HL-60 (cell line): ENCODE measurements at regions not wholly inside any gene's neighbourhood (a gene's known extent, or its start where the extent isn't known, plus 50 kb on each side); places are given as distances from the start of the nearest gene placed in this dataset.

Experiments
- GABPA ChIP-seq: IDR thresholded peaks from 2 replicates; pipeline ENCODE4 v1.6.1; 2012; ENCODE audit warnings: low read depth
- POLR2AphosphoS5 ChIP-seq: IDR thresholded peaks from 2 replicates; pipeline ENCODE4 v1.6.1; 2012; ENCODE audit warnings: low read depth
- SPI1 ChIP-seq: IDR thresholded peaks from 2 replicates; pipeline ENCODE4 v1.6.1; 2012; ENCODE audit warnings: low read depth, mild to moderate bottlenecking, borderline replicate concordance
- TF ChIP-seq, protein P1 (sequence below): IDR thresholded peaks from one replicate; pipeline ENCODE4 v1.5.1; 2011; ENCODE audit warnings: low read length, control low read depth, inconsistent platforms; ENCODE audit not compliant: insufficient read depth
- TF ChIP-seq, protein P2 (sequence below): IDR thresholded peaks from 2 replicates; pipeline ENCODE4 v1.6.1; 2012; ENCODE audit warnings: low read depth; ENCODE audit not compliant: insufficient replicate concordance

DNA sequence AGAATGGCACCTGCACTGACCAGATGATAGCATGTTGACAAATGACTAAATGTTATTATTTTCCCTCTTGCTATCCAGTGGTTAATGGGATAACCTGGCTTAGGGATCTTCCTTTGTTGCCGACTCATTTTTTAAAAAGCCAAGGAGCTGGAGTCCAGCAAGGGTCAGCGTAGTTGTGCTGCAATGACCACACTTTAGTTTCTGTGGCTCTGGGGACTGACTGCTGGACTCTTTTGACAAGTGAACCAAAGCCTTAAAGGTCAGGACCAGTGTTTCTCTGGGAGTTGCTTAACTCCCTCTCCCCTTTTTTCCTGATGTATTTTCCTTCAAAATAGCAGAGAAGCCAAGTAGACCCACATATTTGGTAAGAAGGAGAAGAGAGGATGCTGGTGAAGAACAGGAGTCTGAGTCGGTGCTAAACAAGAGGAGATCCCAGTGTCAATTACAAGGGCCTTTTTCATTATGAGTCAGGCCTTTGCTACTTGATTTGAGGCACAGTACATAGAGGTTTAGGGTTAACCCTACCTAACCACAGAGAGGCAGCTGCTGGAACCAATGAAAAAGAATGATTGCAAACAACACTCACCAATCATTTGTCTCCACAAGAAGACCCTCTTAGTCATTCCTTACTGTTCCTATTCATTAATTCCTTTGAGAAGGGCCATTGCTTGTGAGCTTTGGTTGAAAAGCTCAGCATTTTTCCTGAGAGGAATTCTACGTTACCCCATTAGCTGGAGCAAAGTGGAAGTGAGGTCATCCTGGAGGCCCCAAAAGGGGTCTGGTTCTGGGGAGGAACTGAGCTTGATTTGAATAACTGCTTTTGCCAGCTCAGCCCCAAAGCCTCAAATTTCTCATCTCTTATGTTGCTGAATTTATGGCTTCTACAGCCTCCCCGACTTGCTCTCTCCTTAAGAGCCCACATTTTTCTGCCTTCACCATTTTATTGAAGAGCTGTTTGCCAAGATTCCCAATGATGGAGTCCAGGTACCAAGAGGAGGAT lies 137.6 kb upstream of the HNMT start:
- TF ChIP-seq POLR2AphosphoS5 (no peak), SPI1 (no peak), GABPA (no peak)
- TF ChIP-seq, protein P1, sequence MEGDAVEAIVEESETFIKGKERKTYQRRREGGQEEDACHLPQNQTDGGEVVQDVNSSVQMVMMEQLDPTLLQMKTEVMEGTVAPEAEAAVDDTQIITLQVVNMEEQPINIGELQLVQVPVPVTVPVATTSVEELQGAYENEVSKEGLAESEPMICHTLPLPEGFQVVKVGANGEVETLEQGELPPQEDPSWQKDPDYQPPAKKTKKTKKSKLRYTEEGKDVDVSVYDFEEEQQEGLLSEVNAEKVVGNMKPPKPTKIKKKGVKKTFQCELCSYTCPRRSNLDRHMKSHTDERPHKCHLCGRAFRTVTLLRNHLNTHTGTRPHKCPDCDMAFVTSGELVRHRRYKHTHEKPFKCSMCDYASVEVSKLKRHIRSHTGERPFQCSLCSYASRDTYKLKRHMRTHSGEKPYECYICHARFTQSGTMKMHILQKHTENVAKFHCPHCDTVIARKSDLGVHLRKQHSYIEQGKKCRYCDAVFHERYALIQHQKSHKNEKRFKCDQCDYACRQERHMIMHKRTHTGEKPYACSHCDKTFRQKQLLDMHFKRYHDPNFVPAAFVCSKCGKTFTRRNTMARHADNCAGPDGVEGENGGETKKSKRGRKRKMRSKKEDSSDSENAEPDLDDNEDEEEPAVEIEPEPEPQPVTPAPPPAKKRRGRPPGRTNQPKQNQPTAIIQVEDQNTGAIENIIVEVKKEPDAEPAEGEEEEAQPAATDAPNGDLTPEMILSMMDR = no peak
- TF ChIP-seq, protein P2, sequence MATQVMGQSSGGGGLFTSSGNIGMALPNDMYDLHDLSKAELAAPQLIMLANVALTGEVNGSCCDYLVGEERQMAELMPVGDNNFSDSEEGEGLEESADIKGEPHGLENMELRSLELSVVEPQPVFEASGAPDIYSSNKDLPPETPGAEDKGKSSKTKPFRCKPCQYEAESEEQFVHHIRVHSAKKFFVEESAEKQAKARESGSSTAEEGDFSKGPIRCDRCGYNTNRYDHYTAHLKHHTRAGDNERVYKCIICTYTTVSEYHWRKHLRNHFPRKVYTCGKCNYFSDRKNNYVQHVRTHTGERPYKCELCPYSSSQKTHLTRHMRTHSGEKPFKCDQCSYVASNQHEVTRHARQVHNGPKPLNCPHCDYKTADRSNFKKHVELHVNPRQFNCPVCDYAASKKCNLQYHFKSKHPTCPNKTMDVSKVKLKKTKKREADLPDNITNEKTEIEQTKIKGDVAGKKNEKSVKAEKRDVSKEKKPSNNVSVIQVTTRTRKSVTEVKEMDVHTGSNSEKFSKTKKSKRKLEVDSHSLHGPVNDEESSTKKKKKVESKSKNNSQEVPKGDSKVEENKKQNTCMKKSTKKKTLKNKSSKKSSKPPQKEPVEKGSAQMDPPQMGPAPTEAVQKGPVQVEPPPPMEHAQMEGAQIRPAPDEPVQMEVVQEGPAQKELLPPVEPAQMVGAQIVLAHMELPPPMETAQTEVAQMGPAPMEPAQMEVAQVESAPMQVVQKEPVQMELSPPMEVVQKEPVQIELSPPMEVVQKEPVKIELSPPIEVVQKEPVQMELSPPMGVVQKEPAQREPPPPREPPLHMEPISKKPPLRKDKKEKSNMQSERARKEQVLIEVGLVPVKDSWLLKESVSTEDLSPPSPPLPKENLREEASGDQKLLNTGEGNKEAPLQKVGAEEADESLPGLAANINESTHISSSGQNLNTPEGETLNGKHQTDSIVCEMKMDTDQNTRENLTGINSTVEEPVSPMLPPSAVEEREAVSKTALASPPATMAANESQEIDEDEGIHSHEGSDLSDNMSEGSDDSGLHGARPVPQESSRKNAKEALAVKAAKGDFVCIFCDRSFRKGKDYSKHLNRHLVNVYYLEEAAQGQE = no peak
